Parathyroid adenoma (tissue), 2 donors: ENCODE measurements at regions not wholly inside any gene's neighbourhood (a gene's known extent, or its start where the extent isn't known, plus 50 kb on each side); places are given as distances from the start of the nearest gene placed in this dataset.

Experiments used
- H2AFZ ChIP-seq: fragments of 300-600 bp; sonication (generic); one replicate; pipeline ENCODE4 v1.7.0; 2017; ENCODE audit warnings: antibody characterized with exemption, mild to moderate bottlenecking
- H3K27ac ChIP-seq: fragments of 300-600 bp; sonication (generic); one replicate; pipeline ENCODE4 v1.7.0; 2017
- H3K27me3 ChIP-seq: fragments of 300-600 bp; sonication (generic); one replicate; pipeline ENCODE4 v1.7.0; 2017; ENCODE audit warnings: low read length; ENCODE audit not compliant: control insufficient read depth, insufficient read depth
- H3K36me3 ChIP-seq: fragments of 300-600 bp; sonication (generic); one replicate; pipeline ENCODE4 v1.7.0; 2017; ENCODE audit warnings: low read length; ENCODE audit not compliant: control insufficient read depth, insufficient read depth
- H3K4me1 ChIP-seq: fragments of 300-600 bp; sonication (generic); one replicate; pipeline ENCODE4 v1.7.0; 2017; ENCODE audit warnings: control low read depth
- H3K4me2 ChIP-seq: fragments of 300-600 bp; sonication (generic); one replicate; pipeline ENCODE4 v1.7.0; 2017; ENCODE audit warnings: low read length
- H3K4me3 ChIP-seq: fragments of 300-600 bp; sonication (generic); one replicate; pipeline ENCODE4 v1.7.0; 2017; ENCODE audit warnings: low read depth, low read length
- H3K79me2 ChIP-seq: fragments of 300-600 bp; sonication (generic); one replicate; pipeline ENCODE4 v1.7.0; 2017; ENCODE audit warnings: control low read depth
- H3K9ac ChIP-seq: fragments of 300-600 bp; sonication (generic); one replicate; pipeline ENCODE4 v1.7.0; 2017; ENCODE audit warnings: mild to moderate bottlenecking
- H3K9me3 ChIP-seq: fragments of 300-600 bp; sonication (generic); one replicate; pipeline ENCODE4 v1.7.0; 2017; ENCODE audit warnings: low read length; ENCODE audit not compliant: control insufficient read depth
- TF ChIP-seq, protein P1 (sequence below): fragments of 300-600 bp; sonication (generic); IDR thresholded peaks from one replicate; pipeline ENCODE4 v1.7.0; 2017; ENCODE audit warnings: antibody characterized with exemption, mild to moderate bottlenecking
- donor health status: primary hyperparathyroidism.

DNA sequence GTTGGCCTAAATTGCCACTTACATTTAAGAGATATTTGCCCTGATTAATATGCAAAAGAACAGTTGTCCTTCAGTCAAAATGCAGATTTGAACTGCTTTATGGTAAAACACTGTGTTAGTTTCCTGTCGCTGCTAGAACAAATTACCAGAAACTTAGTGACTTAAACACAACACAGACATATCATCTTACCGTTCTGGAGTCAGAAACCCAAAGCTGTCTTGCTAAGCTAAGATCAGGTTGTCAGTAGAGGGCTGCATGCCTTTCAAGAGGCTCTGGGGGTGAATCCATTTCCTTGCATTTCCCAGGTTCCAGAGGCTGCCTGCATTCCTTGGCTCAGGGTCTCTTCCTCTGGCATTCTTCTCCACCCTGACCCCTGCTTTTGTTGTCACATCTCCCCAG, 149.5 kb downstream of the FAM161A start:
- H3K4me2 ChIP-seq = no peak overlapping the region
- no peak overlapping the region for H2AFZ ChIP-seq
- H3K4me3 ChIP-seq = no peak overlapping the region
- H3K79me2 ChIP-seq = no peaks in the 10 kb centered on the region
- no peaks in the 10 kb centered on the region for H3K9me3 ChIP-seq
- H3K9ac ChIP-seq = no peak overlapping the region
- TF ChIP-seq, protein P1, sequence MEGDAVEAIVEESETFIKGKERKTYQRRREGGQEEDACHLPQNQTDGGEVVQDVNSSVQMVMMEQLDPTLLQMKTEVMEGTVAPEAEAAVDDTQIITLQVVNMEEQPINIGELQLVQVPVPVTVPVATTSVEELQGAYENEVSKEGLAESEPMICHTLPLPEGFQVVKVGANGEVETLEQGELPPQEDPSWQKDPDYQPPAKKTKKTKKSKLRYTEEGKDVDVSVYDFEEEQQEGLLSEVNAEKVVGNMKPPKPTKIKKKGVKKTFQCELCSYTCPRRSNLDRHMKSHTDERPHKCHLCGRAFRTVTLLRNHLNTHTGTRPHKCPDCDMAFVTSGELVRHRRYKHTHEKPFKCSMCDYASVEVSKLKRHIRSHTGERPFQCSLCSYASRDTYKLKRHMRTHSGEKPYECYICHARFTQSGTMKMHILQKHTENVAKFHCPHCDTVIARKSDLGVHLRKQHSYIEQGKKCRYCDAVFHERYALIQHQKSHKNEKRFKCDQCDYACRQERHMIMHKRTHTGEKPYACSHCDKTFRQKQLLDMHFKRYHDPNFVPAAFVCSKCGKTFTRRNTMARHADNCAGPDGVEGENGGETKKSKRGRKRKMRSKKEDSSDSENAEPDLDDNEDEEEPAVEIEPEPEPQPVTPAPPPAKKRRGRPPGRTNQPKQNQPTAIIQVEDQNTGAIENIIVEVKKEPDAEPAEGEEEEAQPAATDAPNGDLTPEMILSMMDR = no peak
- no peak overlapping the region for H3K27ac ChIP-seq
- H3K27me3 ChIP-seq = no peaks in the 10 kb centered on the region
- H3K4me1 ChIP-seq = peaks cover 8% of the 10 kb centered on the region
- H3K36me3 ChIP-seq = no peaks in the 10 kb centered on the region

GRCh38 chr2:61702088-61702467, 151.8 kb downstream of the FAM161A start:
- Histone ChIP-seq H3K27me3 (no peaks in the 10 kb centered on the region), H3K27ac (no peak overlapping the region), H3K4me3 (no peak overlapping the region), H3K4me1 (no peaks in the 10 kb centered on the region), H3K9me3 (no peaks in the 10 kb centered on the region), H2AFZ (no peak overlapping the region), H3K79me2 (no peaks in the 10 kb centered on the region), H3K36me3 (no peaks in the 10 kb centered on the region), H3K4me2 (no peak overlapping the region), H3K9ac (no peak overlapping the region)
- TF ChIP-seq, protein P1 = no peak

DNA sequence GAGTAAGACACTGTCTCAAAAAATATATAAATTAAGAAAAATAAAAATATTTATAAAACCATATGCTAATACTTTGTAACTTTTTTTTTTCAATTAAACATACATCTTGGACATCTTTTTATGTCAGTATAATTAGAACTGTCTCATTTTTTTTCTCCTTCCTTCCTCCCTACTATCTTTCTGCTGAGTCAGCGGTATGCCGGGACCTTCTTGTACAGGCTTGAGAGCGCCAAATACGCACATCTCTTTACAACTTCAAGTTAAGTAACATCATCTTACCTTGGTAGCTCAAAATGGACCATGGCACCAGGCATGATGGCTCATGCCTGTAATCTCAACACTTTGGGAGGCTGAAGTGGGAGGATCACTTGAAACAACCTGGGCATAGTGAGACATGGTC, 153.4 kb downstream of the FAM161A start:
- peaks cover 1% of the 10 kb centered on the region for H3K4me1 ChIP-seq
- no peaks in the 10 kb centered on the region for H3K36me3 ChIP-seq
- H3K79me2 ChIP-seq = no peaks in the 10 kb centered on the region
- no peak overlapping the region for H3K27ac ChIP-seq
- no peaks in the 10 kb centered on the region for H3K27me3 ChIP-seq
- no peak overlapping the region for H2AFZ ChIP-seq
- no peak overlapping the region for H3K4me3 ChIP-seq
- TF ChIP-seq, protein P1 = no peak
- H3K9ac ChIP-seq = no peak overlapping the region
- no peak overlapping the region for H3K4me2 ChIP-seq
- no peaks in the 10 kb centered on the region for H3K9me3 ChIP-seq

- no peak overlapping the region for H3K9ac ChIP-seq
- peak overlapping the region; percentile 98 for H2AFZ ChIP-seq
- H3K79me2 ChIP-seq = no peaks in the 10 kb centered on the region
- TF ChIP-seq, protein P1 = peak; percentile 29
- peak overlapping the region; percentile 65 for H3K27ac ChIP-seq
- peak overlapping the region; percentile 97 for H3K4me2 ChIP-seq
- H3K9me3 ChIP-seq = no peaks in the 10 kb centered on the region
- H3K4me3 ChIP-seq = peak overlapping the region; percentile 87
- no peaks in the 10 kb centered on the region for H3K36me3 ChIP-seq
- no peaks in the 10 kb centered on the region for H3K27me3 ChIP-seq
- peaks cover 4% of the 10 kb centered on the region for H3K4me1 ChIP-seq
These were observed 156.4 kb upstream of the XPO1 start for GRCh38 chr2:61694312-61695274.
